Colonic mucosa (tissue), 4 donors: ENCODE measurements at regions not wholly inside any gene's neighbourhood (a gene's known extent, or its start where the extent isn't known, plus 50 kb on each side); places are given as distances from the start of the nearest gene placed in this dataset.

Experiments used
- DNase-seq: peaks from one replicate; pipeline ENCODE4 v3.0.0-alpha.2; 2020
- H3K27ac ChIP-seq: fragments of 200-600 bp; one replicate; pipeline ENCODE4 v1.8.0; 2021
- H3K27me3 ChIP-seq: fragments of 200-600 bp; one replicate; pipeline ENCODE4 v1.8.0; 2021
- H3K36me3 ChIP-seq: fragments of 200-600 bp; one replicate; pipeline ENCODE4 v1.8.0; 2021
- H3K4me1 ChIP-seq: fragments of 200-600 bp; one replicate; pipeline ENCODE4 v1.8.0; 2021; ENCODE audit warnings: mild to moderate bottlenecking
- H3K4me3 ChIP-seq: fragments of 200-600 bp; one replicate; pipeline ENCODE4 v1.8.0; 2021
- H3K9ac ChIP-seq, 2 donors: one replicate each; pipeline ENCODE4 v1.7.0; 2013; ENCODE audit warnings: control low read depth in 2 of 2, low read depth in 2 of 2, low read length in 2 of 2
- H3K9me3 ChIP-seq: fragments of 200-600 bp; one replicate; pipeline ENCODE4 v1.8.0; 2021
- CTCF ChIP-seq: fragments of 200-600 bp; IDR thresholded peaks from one replicate; pipeline ENCODE4 v1.8.0; 2022; ENCODE audit warnings: antibody characterized with exemption, mild to moderate bottlenecking
- intact Hi-C: fragments of 100-400 bp; cut with DNase I; formaldehyde crosslinking; loops from one replicate; pipeline ENCODE4 v1.14.1; 2022
- donor health status: healthy.
- donor health status: DM: no; HTN: no; CAD: no.
- donor health status: DM: no; HTN: no; CAD: no.

DNA sequence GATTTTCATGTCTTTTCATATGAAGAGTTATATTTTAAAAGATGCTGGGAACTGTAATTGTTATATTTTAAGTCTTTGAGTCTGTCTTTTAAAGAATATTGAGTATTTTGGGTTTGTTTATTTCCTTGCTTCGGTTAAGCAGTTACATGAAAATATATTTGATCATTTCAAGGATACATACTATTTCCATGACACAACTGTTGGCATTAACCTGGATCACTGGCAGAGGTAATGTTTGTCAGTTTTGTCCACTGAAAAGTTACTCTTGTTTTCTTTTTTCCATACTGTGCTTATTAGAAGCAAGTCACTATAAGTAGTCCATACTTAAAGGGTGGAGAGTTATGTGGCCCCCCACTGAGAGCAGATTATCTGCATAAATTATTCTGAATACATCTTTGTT, 1142.0 kb upstream of the TMEFF2 start:
- DNase-seq, result no peak
- no peak for TF ChIP-seq CTCF
- no peak overlapping the region for H3K9ac ChIP-seq
- H3K4me3 ChIP-seq, result no peak overlapping the region
- H3K4me1 ChIP-seq, result no peaks in the 10 kb centered on the region
- no peaks in the 10 kb centered on the region for H3K36me3 ChIP-seq
- no peaks in the 10 kb centered on the region for H3K27me3 ChIP-seq
- no peaks in the 10 kb centered on the region for H3K9me3 ChIP-seq
- H3K27ac ChIP-seq, result no peak overlapping the region
- intact Hi-C loops, result no loop called here

GRCh38 chr2:193334401-193334800, 1139.7 kb upstream of the TMEFF2 start:
- no peak for TF ChIP-seq CTCF
- Histone ChIP-seq H3K27ac (no peak overlapping the region), H3K4me3 (no peak overlapping the region), H3K36me3 (no peaks in the 10 kb centered on the region), H3K9ac (no peak overlapping the region), H3K9me3 (no peaks in the 10 kb centered on the region), H3K4me1 (no peaks in the 10 kb centered on the region), H3K27me3 (no peaks in the 10 kb centered on the region)
- intact Hi-C loops, result no loop called here
- DNase-seq, result no peak

DNA sequence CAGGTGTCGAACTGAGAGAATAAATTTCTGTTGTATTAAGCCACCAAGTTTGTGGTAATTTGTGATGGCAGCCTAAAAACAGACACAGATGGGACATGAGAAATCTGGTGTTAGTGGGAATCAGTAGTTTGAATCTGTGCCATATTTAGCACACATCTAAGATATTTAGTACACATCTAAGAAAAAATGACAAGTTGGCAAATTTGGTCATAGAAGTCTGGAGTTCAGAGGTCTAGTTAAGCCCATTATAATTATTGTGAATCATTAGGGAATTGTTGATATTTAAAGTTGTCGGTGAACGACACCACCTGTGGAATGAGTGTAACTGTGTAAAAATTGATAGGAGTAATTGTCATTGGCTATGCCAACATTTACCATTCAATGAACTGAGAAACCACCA, 1138.8 kb upstream of the TMEFF2 start:
- no peak for DNase-seq
- Histone ChIP-seq H3K27me3 (no peaks in the 10 kb centered on the region), H3K4me3 (no peak overlapping the region), H3K9ac (no peak overlapping the region), H3K36me3 (no peaks in the 10 kb centered on the region), H3K27ac (no peak overlapping the region), H3K9me3 (no peaks in the 10 kb centered on the region), H3K4me1 (no peaks in the 10 kb centered on the region)
- intact Hi-C loops, result no loop called here
- no peak for TF ChIP-seq CTCF

GRCh38 chr2:193332941-193333340, 1138.2 kb upstream of the TMEFF2 start:
- Histone ChIP-seq H3K27me3 (no peaks in the 10 kb centered on the region), H3K9me3 (no peaks in the 10 kb centered on the region), H3K4me1 (no peaks in the 10 kb centered on the region), H3K9ac (no peak overlapping the region), H3K27ac (no peak overlapping the region), H3K36me3 (no peaks in the 10 kb centered on the region), H3K4me3 (no peak overlapping the region)
- no peak for DNase-seq
- TF ChIP-seq CTCF, result no peak
- intact Hi-C loops, result no loop called here

- no peak for DNase-seq
- no peaks in the 10 kb centered on the region for H3K36me3 ChIP-seq
- no peaks in the 10 kb centered on the region for H3K9me3 ChIP-seq
- intact Hi-C loops, result no loop called here
- TF ChIP-seq CTCF, result no peak
- H3K4me3 ChIP-seq, result no peak overlapping the region
- H3K27ac ChIP-seq, result no peak overlapping the region
- no peaks in the 10 kb centered on the region for H3K27me3 ChIP-seq
- H3K4me1 ChIP-seq, result no peaks in the 10 kb centered on the region
- H3K9ac ChIP-seq, result no peak overlapping the region
Observed at GRCh38 chr2:193331676-193332075, 1136.9 kb upstream of the TMEFF2 start.

DNA sequence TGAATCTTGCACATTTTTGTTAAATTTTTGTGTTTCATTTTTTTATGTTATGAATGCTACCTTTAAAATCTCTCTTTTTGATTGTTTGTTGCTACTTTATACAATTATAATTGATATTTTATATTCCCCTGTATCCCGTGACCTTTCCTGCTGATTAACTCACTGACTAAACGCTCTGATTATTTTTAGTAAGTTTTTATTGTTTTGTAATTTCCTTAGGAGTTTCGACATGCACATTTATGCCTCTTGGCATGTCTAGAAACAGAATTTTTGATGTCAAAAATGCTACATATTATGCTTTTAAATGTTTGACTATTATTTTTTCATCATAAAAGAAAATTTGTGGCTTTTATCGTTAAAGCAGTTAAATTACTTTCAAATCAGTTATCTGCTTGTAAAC, 1131.6 kb upstream of the TMEFF2 start:
- no peak for DNase-seq
- intact Hi-C loops, result no loop called here
- H3K9ac ChIP-seq, result no peak overlapping the region
- H3K9me3 ChIP-seq, result no peaks in the 10 kb centered on the region
- no peaks in the 10 kb centered on the region for H3K4me1 ChIP-seq
- H3K27ac ChIP-seq, result no peak overlapping the region
- no peaks in the 10 kb centered on the region for H3K27me3 ChIP-seq
- no peak for TF ChIP-seq CTCF
- no peaks in the 10 kb centered on the region for H3K36me3 ChIP-seq
- no peak overlapping the region for H3K4me3 ChIP-seq
